KMS-11 (cell line): ENCODE measurements at regions not wholly inside any gene's neighbourhood (a gene's known extent, or its start where the extent isn't known, plus 50 kb on each side); places are given as distances from the start of the nearest gene placed in this dataset.
"Not testable (repeated sequence)": the region's sequence is repeated elsewhere in the genome, so short reads cannot be mapped to it uniquely, and the experiment has no call there.

Experiments used
- H2AFZ ChIP-seq: fragments of 200-600 bp; sonication (generic); 2 replicates; pipeline ENCODE4 v1.6.1; 2016; ENCODE audit warnings: antibody characterized with exemption, mixed run types, low read depth
- H3K27ac ChIP-seq: fragments of 200-600 bp; sonication (generic); 2 replicates; pipeline ENCODE4 v1.6.1; 2016; ENCODE audit warnings: mild to moderate bottlenecking, mixed run types
- H3K27me3 ChIP-seq: fragments of 200-600 bp; sonication (generic); 2 replicates; pipeline ENCODE4 v1.6.1; 2017; ENCODE audit warnings: mild to moderate bottlenecking, low read depth, mixed run types, moderate library complexity; ENCODE audit not compliant: insufficient read depth
- H3K36me3 ChIP-seq: fragments of 200-600 bp; sonication (generic); 2 replicates; pipeline ENCODE4 v1.6.1; 2017; ENCODE audit warnings: mild to moderate bottlenecking, mixed run types; ENCODE audit not compliant: insufficient read depth
- H3K4me1 ChIP-seq: fragments of 200-600 bp; sonication (generic); 2 replicates; pipeline ENCODE4 v1.6.1; 2016; ENCODE audit warnings: mild to moderate bottlenecking, low read depth, mixed run types; ENCODE audit not compliant: poor library complexity, severe bottlenecking
- H3K4me2 ChIP-seq: fragments of 200-600 bp; sonication (generic); 2 replicates; pipeline ENCODE4 v1.7.0; 2016; ENCODE audit warnings: mild to moderate bottlenecking, mixed run types
- H3K4me3 ChIP-seq: fragments of 200-600 bp; sonication (generic); IDR thresholded peaks from 2 replicates; pipeline ENCODE4 v1.6.1; 2017; ENCODE audit warnings: low read depth, low read length, mixed read lengths; ENCODE audit not compliant: insufficient read depth
- H3K79me2 ChIP-seq: fragments of 200-600 bp; sonication (generic); 2 replicates; pipeline ENCODE4 v1.6.1; 2016; ENCODE audit warnings: low read depth, mixed run types; ENCODE audit not compliant: insufficient read depth
- H3K9ac ChIP-seq: fragments of 200-600 bp; sonication (generic); 2 replicates; pipeline ENCODE4 v1.6.1; 2016; ENCODE audit warnings: mild to moderate bottlenecking, mixed run types
- H4K20me1 ChIP-seq: fragments of 200-600 bp; sonication (generic); 2 replicates; pipeline ENCODE4 v1.6.1; 2016; ENCODE audit warnings: mild to moderate bottlenecking, mixed run types; ENCODE audit not compliant: insufficient read depth
- TF ChIP-seq, protein P1 (sequence below): fragments of 200-600 bp; sonication (generic); conservative IDR thresholded peaks from 2 replicates; pipeline ENCODE4 v1.6.1; 2017; ENCODE audit warnings: low read depth, mild to moderate bottlenecking, antibody characterized with exemption, low read length, moderate library complexity, mixed read lengths

DNA sequence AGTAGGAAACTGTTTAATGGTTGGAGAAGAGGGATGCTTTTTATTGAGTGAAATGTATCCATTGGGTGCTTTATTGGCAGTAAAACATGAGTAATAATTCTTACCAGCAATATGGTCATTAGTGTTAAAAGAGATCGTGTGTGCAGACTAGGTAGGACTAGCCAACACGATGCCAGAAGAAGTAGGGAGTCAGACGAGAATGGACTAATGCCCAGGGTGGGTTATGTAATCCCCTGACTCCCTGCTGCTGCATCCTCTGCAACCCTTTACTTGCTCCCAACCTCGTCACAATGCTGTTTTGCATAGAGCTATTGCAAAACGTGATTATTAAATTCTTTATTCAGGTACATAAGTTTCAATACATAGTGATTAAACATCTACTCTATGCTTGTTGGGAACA, 1213.7 kb downstream of the GATA3 start:
- TF ChIP-seq, protein P1, sequence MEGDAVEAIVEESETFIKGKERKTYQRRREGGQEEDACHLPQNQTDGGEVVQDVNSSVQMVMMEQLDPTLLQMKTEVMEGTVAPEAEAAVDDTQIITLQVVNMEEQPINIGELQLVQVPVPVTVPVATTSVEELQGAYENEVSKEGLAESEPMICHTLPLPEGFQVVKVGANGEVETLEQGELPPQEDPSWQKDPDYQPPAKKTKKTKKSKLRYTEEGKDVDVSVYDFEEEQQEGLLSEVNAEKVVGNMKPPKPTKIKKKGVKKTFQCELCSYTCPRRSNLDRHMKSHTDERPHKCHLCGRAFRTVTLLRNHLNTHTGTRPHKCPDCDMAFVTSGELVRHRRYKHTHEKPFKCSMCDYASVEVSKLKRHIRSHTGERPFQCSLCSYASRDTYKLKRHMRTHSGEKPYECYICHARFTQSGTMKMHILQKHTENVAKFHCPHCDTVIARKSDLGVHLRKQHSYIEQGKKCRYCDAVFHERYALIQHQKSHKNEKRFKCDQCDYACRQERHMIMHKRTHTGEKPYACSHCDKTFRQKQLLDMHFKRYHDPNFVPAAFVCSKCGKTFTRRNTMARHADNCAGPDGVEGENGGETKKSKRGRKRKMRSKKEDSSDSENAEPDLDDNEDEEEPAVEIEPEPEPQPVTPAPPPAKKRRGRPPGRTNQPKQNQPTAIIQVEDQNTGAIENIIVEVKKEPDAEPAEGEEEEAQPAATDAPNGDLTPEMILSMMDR: no peak
- Histone ChIP-seq H3K27ac (no peak overlapping the region), H3K27me3 (no peaks in the 10 kb centered on the region), H3K79me2 (no peaks in the 10 kb centered on the region), H4K20me1 (no peaks in the 10 kb centered on the region), H3K4me2 (no peak overlapping the region), H3K4me1 (no peaks in the 10 kb centered on the region), H3K4me3 (no peak overlapping the region), H2AFZ (no peak overlapping the region), H3K36me3 (no peaks in the 10 kb centered on the region), H3K9ac (no peak overlapping the region)

GRCh38 chr10:9273126-9273833, 1218.8 kb downstream of the GATA3 start:
- H3K27ac ChIP-seq, H3K4me2 ChIP-seq, H3K27me3 ChIP-seq, H4K20me1 ChIP-seq, H3K4me3 ChIP-seq, H3K36me3 ChIP-seq, H3K9ac ChIP-seq, H3K79me2 ChIP-seq, H2AFZ ChIP-seq, H3K4me1 ChIP-seq: not testable (repeated sequence)

DNA sequence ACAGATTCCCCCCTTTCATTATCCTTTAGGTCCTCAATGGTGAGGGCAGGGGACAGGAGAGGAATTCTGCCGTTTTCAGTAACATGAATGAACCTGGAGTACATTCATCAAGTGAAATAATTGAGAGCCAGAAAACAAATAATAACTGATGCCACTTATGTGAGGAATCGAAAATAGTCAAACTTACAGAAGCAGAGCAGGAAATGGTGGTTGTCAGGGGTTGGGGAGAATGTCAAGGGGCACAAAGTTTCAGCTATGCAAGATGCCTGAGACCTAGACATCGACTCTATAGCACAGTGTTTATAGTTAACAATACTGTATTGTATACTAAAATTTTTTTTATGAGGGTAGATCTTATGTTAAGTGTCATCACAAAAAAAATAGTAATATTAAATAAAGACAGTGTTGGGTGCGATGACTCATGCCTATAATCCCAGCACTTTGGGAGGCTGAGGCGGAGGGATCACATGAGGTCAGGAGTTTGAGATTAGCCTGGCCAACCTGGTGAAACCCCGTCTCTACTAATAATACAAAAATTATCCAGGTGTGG, 1219.8 kb downstream of the GATA3 start:
- no peaks in the 10 kb centered on the region for H4K20me1 ChIP-seq
- H3K79me2 ChIP-seq: no peaks in the 10 kb centered on the region
- no peak overlapping the region for H3K4me2 ChIP-seq
- no peaks in the 10 kb centered on the region for H3K36me3 ChIP-seq
- H3K9ac ChIP-seq: no peak overlapping the region
- H3K27me3 ChIP-seq: no peaks in the 10 kb centered on the region
- no peaks in the 10 kb centered on the region for H3K4me1 ChIP-seq
- no peak overlapping the region for H3K4me3 ChIP-seq
- no peak overlapping the region for H2AFZ ChIP-seq
- TF ChIP-seq, protein P1: no peak
- H3K27ac ChIP-seq: no peak overlapping the region

- Histone ChIP-seq H3K4me3 (no peak overlapping the region), H3K27ac (no peak overlapping the region), H3K9ac (no peak overlapping the region), H4K20me1 (no peaks in the 10 kb centered on the region), H3K36me3 (no peaks in the 10 kb centered on the region), H2AFZ (no peak overlapping the region), H3K27me3 (no peaks in the 10 kb centered on the region), H3K4me2 (no peak overlapping the region), H3K79me2 (no peaks in the 10 kb centered on the region), H3K4me1 (no peaks in the 10 kb centered on the region)
- TF ChIP-seq, protein P1: no peak
These were observed 1221.4 kb downstream of the GATA3 start for GRCh38 chr10:9275861-9276260.

DNA sequence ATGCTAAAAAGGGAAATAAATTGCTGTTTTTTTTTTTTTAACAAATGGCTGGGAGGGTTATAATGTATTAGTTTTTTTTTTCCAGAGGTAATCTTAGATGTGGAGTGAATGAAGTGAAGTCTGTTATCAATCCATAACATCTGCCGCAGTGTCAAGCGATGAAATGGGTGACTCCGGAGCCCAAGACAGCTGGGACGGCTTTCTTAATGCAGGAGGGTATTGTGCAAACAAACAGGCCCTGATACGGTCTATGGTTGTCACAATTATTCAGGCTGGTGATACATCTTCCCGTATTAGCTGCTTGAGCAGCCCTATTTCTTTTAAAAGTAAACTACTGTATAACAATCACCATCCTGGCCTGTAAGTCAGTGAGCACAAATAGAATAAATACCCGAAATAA, 1231.2 kb downstream of the GATA3 start:
- H4K20me1 ChIP-seq: no peaks in the 10 kb centered on the region
- no peaks in the 10 kb centered on the region for H3K79me2 ChIP-seq
- no peak overlapping the region for H3K4me3 ChIP-seq
- no peaks in the 10 kb centered on the region for H3K27me3 ChIP-seq
- H2AFZ ChIP-seq: no peak overlapping the region
- H3K9ac ChIP-seq: no peak overlapping the region
- TF ChIP-seq, protein P1: no peak
- no peak overlapping the region for H3K4me2 ChIP-seq
- no peaks in the 10 kb centered on the region for H3K4me1 ChIP-seq
- no peaks in the 10 kb centered on the region for H3K36me3 ChIP-seq
- no peak overlapping the region for H3K27ac ChIP-seq
